SIG-M5 (cell line): ENCODE measurements at regions not wholly inside any gene's neighbourhood (a gene's known extent, or its start where the extent isn't known, plus 50 kb on each side); places are given as distances from the start of the nearest gene placed in this dataset.

Experiments
- DNase-seq: peaks from one replicate; lab custom pipeline; 2025; lab: John Stamatoyannopoulos, UW

- DNase-seq = no peak
These were observed 209.3 kb upstream of the FOXN3 start for GRCh38 chr14:89626233-89626806.

- DNase-seq = no peak
These were observed 208.7 kb upstream of the FOXN3 start for GRCh38 chr14:89625731-89626232.

DNA sequence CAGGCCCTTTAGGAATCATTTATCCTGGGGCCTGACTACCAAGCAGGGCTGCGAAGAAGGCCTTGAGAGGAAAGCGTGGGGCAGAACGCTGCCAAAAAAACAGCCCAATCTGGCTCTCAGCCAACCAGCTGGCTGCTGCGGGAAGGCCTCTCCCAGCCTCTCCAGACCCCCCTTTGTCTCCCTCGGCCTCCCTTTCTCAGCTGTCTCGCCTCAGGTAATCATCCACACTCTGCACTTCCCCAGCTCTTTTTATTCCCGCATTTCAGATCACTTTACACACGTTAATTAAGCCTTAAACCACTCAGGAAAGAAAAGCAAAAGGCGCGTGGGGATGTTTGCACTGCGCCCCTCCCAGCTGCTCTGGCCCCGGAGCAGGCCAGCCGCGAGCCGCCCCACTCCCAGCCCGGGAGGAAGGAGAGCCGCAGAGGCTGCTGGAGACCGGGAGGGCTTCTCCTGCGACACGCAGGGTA, 208.2 kb upstream of the FOXN3 start:
- no peak for DNase-seq

DNA sequence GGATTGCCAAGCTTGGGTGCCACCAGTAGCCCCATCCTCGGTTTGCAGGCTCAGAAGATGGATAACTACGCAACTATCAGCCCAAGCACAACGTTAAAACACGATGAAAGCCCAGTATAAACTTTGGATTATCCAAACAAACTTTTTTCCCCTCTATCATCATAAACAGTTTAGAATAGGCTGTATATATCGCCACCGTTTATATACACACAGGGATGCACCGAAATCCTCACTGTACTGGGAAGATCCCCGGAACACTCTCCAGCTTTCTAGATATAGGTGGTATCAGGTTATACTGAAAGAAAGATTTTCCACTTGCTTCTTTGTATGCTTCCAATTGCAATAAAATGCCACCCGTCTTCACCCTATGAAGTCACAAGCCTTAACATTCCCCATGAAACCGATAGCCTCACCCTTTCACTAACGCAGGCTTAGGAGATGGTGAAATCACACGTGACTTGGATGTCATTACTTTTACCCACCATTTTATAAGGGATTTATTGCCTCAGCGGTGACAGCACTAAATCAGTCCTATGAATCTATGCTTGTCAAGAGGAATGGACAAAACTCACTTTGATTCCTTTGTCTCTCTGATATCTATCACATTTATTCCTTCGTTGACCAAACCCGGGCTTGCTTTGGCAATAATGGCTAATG, 207.6 kb upstream of the FOXN3 start:
- DNase-seq = no peak

GRCh38 chr14:89621791-89622638, 205.0 kb upstream of the FOXN3 start:
- DNase-seq = no peak

- no peak for DNase-seq
These were observed 204.0 kb upstream of the FOXN3 start for GRCh38 chr14:89621009-89621421.

DNA sequence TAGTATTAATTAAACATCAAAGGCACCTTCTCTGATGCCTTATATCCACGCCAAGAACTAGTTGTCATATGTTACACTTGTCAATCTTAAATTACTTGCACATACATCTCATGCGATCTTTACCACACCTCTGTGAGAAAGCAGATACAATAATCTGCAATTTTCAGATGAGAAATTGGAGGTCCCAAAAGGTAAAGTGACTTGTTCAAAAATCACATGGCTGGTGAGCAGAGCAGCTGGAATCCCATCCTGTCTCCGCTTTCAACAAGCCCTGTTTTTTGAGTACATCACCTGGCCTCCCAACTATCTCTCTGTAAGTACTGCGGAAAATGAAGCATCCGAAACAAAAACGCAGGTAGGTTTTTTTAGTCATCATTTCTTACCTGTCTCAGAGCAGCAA, 203.4 kb upstream of the FOXN3 start:
- DNase-seq = no peak

GRCh38 chr14:89619596-89619995, 202.6 kb upstream of the FOXN3 start:
- DNase-seq = no peak

DNA sequence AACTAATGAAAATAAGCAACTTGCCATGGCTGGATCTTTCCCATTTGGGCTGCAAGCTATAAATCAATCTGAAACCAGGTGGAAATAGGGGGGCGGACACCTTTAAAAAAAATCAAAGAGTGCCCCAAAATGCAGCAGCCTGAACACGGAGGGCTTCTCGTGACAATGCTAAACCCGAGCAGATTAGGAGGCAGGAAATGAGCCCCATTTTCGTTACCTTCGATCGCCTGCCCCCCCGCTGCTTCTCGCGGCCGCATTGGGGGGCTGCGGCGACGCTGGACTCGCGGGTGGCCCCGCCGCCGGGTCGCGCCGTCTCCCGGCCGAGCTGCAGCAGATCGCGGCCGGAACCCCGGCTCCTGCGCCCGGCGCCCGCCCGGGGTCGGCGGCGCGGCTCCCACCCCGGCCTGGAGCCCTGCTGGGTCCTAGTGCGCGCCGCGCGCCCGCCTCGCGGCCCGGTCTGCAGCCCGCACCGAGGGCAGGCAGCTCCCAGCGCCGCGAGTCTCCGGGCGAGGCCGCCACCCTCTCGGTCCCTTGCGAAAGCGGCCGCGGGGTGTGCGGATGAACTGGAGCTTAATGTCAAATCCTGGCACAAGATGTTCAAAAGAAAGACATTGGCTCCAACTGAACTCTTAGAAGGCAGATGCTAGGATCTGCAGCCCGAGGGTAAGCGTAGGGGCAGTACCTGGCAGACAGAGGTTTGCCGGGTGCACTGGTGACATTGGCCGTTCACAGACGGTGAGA, 201.9 kb upstream of the FOXN3 start:
- no peak for DNase-seq

DNA sequence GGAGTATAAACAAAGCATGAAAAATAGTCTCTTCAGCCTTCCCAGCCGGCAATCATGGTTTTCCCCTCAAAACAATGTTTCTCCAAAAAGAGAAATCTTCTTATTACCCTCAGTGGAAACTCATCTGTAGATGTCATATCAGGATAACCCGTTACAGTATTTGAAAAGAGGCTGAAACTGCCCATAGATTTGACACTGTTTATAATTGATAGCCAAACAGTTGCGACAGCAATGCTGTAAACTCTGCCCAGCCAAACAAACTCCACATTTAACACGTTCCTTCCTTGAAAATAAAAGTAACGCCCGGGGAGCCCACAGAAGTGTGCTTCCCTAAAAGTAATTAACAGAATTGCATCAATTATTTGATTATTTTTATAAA, 201.3 kb upstream of the FOXN3 start:
- no peak for DNase-seq

GRCh38 chr14:89617481-89618329, 200.7 kb upstream of the FOXN3 start:
- no peak for DNase-seq

GRCh38 chr14:89616852-89617341, 199.9 kb upstream of the FOXN3 start:
- DNase-seq = no peak

DNA sequence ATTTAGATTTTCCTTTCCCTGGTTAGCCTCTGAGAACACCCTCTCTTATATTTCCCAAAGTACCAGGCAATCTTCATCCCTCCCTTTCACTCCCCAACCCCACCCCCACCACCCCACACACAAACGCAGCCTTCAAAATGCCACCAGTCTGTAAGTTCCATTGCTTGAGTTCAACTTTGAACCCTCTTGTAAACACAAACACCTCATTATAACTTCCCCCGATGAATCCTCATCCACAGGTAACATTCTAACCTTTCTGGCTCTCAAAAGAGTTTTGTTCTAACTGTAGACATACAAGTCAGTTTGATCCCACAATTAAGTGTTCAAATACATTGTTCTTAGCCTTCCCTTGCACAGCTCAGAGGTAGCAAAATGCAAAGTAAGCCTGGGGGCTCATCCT, 199.4 kb upstream of the FOXN3 start:
- no peak for DNase-seq

DNA sequence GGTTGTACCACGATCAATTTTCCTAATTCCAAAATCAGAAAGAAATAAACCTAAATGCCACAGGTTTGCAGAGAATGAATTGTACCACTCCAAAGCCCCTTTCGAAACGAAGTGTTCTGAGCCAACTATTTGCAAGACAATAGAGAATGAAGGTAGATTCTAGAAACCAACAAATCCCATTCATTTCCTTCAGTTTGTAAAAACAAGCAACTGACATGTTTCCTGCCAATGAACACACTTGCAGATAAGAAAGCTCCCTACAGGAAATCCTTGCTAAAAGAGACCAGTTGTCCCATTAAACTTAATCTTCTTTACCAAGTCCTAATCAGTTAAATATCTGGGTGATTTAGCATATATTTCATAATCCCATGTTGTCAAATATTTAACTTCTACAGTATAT, 198.4 kb upstream of the FOXN3 start:
- no peak for DNase-seq

DNA sequence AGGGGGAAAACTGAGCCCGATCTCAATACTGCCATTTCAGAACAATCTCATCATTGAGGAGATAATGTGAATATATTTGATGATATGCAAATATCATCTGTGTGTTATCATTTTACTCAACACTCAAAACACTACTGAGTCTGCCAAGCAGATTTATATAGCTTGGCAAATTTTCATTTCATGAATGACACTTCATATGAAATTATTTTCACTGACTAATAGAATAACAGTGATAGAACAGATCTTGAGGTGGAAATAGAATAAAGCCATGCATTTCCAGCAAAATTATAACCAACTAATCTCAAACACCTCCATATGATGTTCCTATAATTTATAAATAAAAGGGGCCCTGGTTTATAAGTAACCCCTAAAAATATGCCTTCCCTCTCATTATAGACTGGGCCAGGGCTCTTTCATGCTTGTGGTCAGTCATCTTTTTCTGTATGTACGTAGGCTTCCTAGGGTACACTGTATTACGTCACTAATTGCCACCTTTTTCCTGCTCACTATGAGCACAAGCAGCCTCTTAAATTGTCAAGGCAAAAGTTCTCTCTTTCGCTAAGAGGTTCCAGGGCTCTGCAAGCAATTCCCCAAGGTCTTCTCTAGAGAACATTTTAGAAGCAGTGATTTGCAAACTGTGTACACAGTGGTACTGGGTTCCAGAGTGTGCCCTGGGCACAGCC, 197.1 kb upstream of the FOXN3 start:
- DNase-seq = no peak

GRCh38 chr14:89613260-89614008, 196.4 kb upstream of the FOXN3 start:
- no peak for DNase-seq

- DNase-seq = no peak
These were observed 192.6 kb upstream of the FOXN3 start for GRCh38 chr14:89609500-89610100.

DNA sequence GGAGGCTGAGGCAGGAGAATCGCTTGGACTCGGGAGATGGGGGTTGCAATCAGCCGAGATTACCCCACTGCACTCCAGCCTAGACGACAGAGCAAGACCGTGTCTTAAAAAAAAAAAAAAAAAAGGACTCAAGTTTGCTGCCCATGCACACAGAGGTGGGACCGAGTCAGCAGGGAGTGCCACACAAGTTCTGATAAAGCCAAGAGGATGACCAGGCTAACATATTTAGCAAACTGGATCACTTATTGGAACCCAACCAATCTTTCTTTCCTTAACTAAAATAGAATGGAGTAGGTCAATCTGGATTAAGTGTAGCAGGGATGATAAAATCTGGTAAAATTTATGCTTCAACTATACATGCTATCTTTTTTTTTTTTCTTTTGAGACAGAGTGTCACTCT, 190.4 kb upstream of the FOXN3 start:
- DNase-seq = no peak

- no peak for DNase-seq
These were observed 187.0 kb upstream of the FOXN3 start for GRCh38 chr14:89603938-89604480.
